K562 (cell line): ENCODE measurements at regions not wholly inside any gene's neighbourhood (a gene's known extent, or its start where the extent isn't known, plus 50 kb on each side); places are given as distances from the start of the nearest gene placed in this dataset.
"Not testable (repeated sequence)": the region's sequence is repeated elsewhere in the genome, so short reads cannot be mapped to it uniquely, and the experiment has no call there.

Source experiments
- ATAC-seq: fragments of 200-7000 bp; cut with Tn5 transposase; 3 replicates; pipeline ENCODE4 v1.9.1; 2020; ENCODE audit warnings: moderate library complexity
- BruUV-seq: library from RNA; stranded (reverse); fragments of 400-500 nt; replicated peaks from 2 replicates; lab custom pipeline; 2021; lab: Mats Ljungman, UMichigan
- CTCF ChIA-PET: fragments of 300-600 bp; formaldehyde crosslinking; extraction: SDS; loops from one replicate; lab custom pipeline; 2021; ENCODE audit warnings: low intra/inter-chr PET ratio; lab: Yijun Ruan, JAX
- POLR2A ChIA-PET: fragments of 300-600, 350-650 bp; sonication (Branson Sonifier 250); formaldehyde crosslinking; extraction: SDS; loops from one replicate; lab custom pipeline; 2021; ENCODE audit warnings: antibody characterized with exemption, inconsistent platforms; lab: Yijun Ruan, JAX
- DNase-seq, 4 experiments: peaks; one replicate each; pipeline versions ENCODE4 v3.0.0 to v3.0.0-alpha.2; 2011 to 2018; ENCODE audit warnings: low spot score in 3 of 4, mixed read lengths in 3 of 4; ENCODE audit errors: extremely low read depth in 1 of 4
- FAIRE-seq: peaks from 2 replicates; lab custom pipeline; 2011; peaks lifted over from hg19 to GRCh38; lab: Jason Lieb, UNC
- H2AFZ ChIP-seq: 2 replicates; pipeline ENCODE4 v1.6.0; 2011; ENCODE audit warnings: low read depth, low read length, control low read depth, inconsistent platforms
- H3K27ac ChIP-seq: fragments of 200-600 bp; 3 replicates; pipeline ENCODE4 v1.8.0; 2011; ENCODE audit warnings: low read depth, mild to moderate bottlenecking, control low read depth, inconsistent platforms, low read length, moderate library complexity, mixed read lengths; ENCODE audit errors: extremely low read depth
- H3K27me3 ChIP-seq, 2 experiments: fragments of 300-600 bp in 1 of 2; 2 replicates in 1 of 2; 3 replicates in 1 of 2; pipeline versions ENCODE4 v1.6.0 to v1.8.0; 2011; ENCODE audit warnings: inconsistent platforms in 2 of 2, low read length in 2 of 2, mild to moderate bottlenecking in 1 of 2, mixed read lengths in 1 of 2, moderate library complexity in 1 of 2; ENCODE audit not compliant: control insufficient read depth in 2 of 2, insufficient read depth in 2 of 2
- H3K36me3 ChIP-seq: fragments of 300-600 bp; 3 replicates; pipeline ENCODE4 v1.8.0; 2011; ENCODE audit warnings: mild to moderate bottlenecking, low read length, inconsistent platforms; ENCODE audit not compliant: control insufficient read depth, insufficient read depth
- H3K4me1 ChIP-seq, 2 experiments: fragments of 200-600 bp in 1 of 2; replicated peaks in 1 of 2; 2 replicates in 1 of 2; 3 replicates in 1 of 2; pipeline versions ENCODE4 v1.5.1 to v1.8.0; 2011; ENCODE audit warnings: inconsistent platforms in 2 of 2, low read length in 2 of 2, mild to moderate bottlenecking in 1 of 2, mixed read lengths in 1 of 2, moderate library complexity in 1 of 2; ENCODE audit not compliant: control insufficient read depth in 2 of 2, insufficient read depth in 2 of 2
- H3K4me2 ChIP-seq: 2 replicates; pipeline ENCODE4 v1.6.1; 2011; ENCODE audit warnings: low read length, control low read depth, inconsistent platforms, mixed read lengths; ENCODE audit not compliant: insufficient read depth
- H3K4me3 ChIP-seq: fragments of 200-600 bp; sonication (generic), shearing (Covaris generic); 2 replicates; pipeline ENCODE4 v1.5.1; 2016; ENCODE audit warnings: control low read depth, inconsistent platforms
- H3K79me2 ChIP-seq: fragments of 200-600 bp; 3 replicates; pipeline ENCODE4 v1.8.0; 2011; ENCODE audit warnings: low read length, inconsistent platforms; ENCODE audit not compliant: control insufficient read depth, insufficient read depth
- H3K9ac ChIP-seq, 2 experiments: 2 replicates each; pipeline versions ENCODE4 v1.6.0 to v1.6.1; 2011; ENCODE audit warnings: low read depth in 2 of 2, low read length in 2 of 2, control low read depth in 1 of 2, inconsistent platforms in 1 of 2, mild to moderate bottlenecking in 1 of 2, mixed read lengths in 1 of 2; ENCODE audit not compliant: insufficient read depth in 1 of 2
- H3K9me1 ChIP-seq: one replicate; pipeline ENCODE4 v1.6.0; 2011; ENCODE audit warnings: inconsistent platforms, mild to moderate bottlenecking, low read length, moderate library complexity; ENCODE audit not compliant: control insufficient read depth, insufficient read depth
- H3K9me3 ChIP-seq: replicated peaks from 2 replicates; pipeline ENCODE4 v1.5.1; 2011; ENCODE audit warnings: low read depth, low read length, inconsistent platforms; ENCODE audit not compliant: control insufficient read depth, insufficient read depth
- H4K20me1 ChIP-seq: replicated peaks from 2 replicates; pipeline ENCODE4 v1.6.1; 2011; ENCODE audit warnings: low read length, inconsistent platforms, mixed read lengths; ENCODE audit not compliant: control insufficient read depth, insufficient read depth
- C11orf30 ChIP-seq: fragments of 450-650 bp; IDR thresholded peaks from 2 replicates; pipeline ENCODE4 v1.6.1; 2016; ENCODE audit warnings: low read depth, mild to moderate bottlenecking
- FOXA3 ChIP-seq, 2 experiments: fragments of 450-650 bp in 1 of 2; sonication (generic) in 1 of 2; formaldehyde crosslinking; IDR thresholded peaks in 1 of 2; conservative IDR thresholded peaks in 1 of 2; 2 replicates each; pipeline versions ENCODE4 v1.4.0 to v1.8.0; 2020 to 2022; ENCODE audit warnings: mild to moderate bottlenecking in 2 of 2, missing genetic modification reagents in 1 of 2
- GTF2A2 ChIP-seq: IDR thresholded peaks from 2 replicates; pipeline ENCODE4 v1.6.1; 2016; ENCODE audit warnings: mild to moderate bottlenecking, missing genetic modification characterization, missing compliant biosample characterization
- RFX7 ChIP-seq: fragments of 250-450 bp; sonication (Bioruptor Pico); IDR thresholded peaks from 2 replicates; pipeline ENCODE4 v1.5.1; 2021; ENCODE audit warnings: mild to moderate bottlenecking
- ZNF57 ChIP-seq: fragments of 450-650 bp; formaldehyde crosslinking; IDR thresholded peaks from 2 replicates; pipeline ENCODE4 v1.4.0; 2020; ENCODE audit warnings: mild to moderate bottlenecking, moderate library complexity
- WGBS: fragments of 100-300 bp; shearing (Covaris generic); methylation state at CpG from one replicate; pipeline ENCODE4 v1.1.6; 2016; ENCODE audit warnings: low coverage, mixed read lengths; ENCODE audit not compliant: insufficient coverage; ENCODE audit errors: missing lambda C conversion rate; 5-methylcytosine and 5-hydroxymethylcytosine counted together
- in situ Hi-C: fragments of 300-500 bp; cut with MboI; formaldehyde crosslinking; loops from 4 replicates; pipeline ENCODE4 v1.15.0; 2018; ENCODE audit warnings: inconsistent platforms, mixed read lengths
- intact Hi-C: fragments of 100-400 bp; cut with micrococcal nuclease; formaldehyde crosslinking; loops from 2 replicates; pipeline ENCODE4 v1.14.2; 2022
- TF ChIP-seq, protein P1 (sequence below): fragments of 250-450 bp; sonication (Bioruptor Pico); IDR thresholded peaks from 2 replicates; pipeline ENCODE4 v1.5.0; 2021; ENCODE audit warnings: mild to moderate bottlenecking, moderate library complexity
- TF ChIP-seq, protein P2 (sequence below), 2 experiments: fragments of 450-650 bp; conservative IDR thresholded peaks; 2 replicates each; pipeline ENCODE4 v1.6.1; 2017; ENCODE audit warnings: mild to moderate bottlenecking in 2 of 2, moderate library complexity in 2 of 2

DNA sequence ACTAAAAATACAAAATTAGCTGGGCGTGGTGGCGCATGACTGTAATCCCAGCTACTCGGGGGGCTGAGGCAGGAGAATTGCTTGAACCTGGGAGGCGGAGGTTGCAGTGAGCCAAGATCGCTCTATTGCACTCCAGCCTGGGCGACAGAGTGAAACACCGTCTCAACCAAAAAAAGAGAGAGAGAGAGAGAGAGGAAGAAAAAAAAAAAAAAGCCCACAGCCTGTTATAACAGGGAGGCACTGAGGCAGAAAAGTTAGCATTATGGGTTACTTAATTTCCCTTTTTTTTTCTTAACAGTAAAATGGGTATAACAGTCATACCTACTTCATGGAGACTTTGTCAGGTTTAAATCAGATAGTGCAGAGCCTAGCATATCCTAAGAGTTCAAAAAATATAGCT is 65.8 kb upstream of the PIP5K1B start:
- H4K20me1 ChIP-seq, H3K9ac ChIP-seq, POLR2A ChIA-PET, H3K79me2 ChIP-seq, H3K9me3 ChIP-seq, H3K9me1 ChIP-seq, CTCF ChIA-PET, H3K36me3 ChIP-seq, H3K27ac ChIP-seq, ATAC-seq, BruUV-seq, H2AFZ ChIP-seq, in situ Hi-C loops, H3K4me1 ChIP-seq, intact Hi-C loops, H3K4me2 ChIP-seq, DNase-seq, FAIRE-seq, H3K27me3 ChIP-seq, H3K4me3 ChIP-seq: not testable (repeated sequence)
- WGBS: 40% methylated on average over 1 of the region's 7 CpGs

DNA sequence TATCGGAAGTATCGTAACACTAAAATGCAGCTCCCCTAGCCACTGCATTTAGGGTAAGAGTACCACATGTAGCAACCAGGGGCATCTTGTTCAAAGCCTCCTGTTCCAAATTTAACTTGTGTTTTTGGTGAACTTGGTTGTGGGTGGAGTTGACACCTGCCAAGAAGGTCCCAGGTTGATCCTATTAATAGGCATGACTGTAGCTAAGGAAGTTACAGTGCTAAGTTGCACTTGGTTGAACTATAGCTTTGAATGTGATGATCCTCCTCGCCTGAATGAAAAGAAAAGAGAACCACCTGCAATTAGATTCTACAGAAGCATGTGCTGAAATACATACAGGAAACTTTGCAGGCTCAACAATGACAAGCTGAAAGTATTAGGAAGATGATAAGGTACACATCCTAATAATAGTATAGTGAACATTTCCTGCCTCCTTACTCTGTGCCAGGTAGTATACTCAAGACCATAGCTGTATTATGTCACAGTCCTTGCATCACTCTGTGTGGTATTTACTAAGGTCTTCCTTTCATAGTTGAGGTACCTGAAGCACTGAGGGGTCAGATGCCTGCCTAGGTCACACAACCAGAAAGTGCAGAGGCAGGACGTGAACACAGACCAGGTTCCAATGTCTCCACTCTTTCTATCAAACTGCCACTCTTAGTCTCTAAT is 64.5 kb upstream of the PIP5K1B start:
- Histone ChIP-seq H3K27me3 (no peaks in the 10 kb centered on the region), H3K27ac (no peak overlapping the region), H3K9ac (no peak overlapping the region), H3K9me1 (no peaks in the 10 kb centered on the region), H3K4me1 (peaks cover 0 to 19% of the 10 kb centered on the region in 2 experiments; a peak in 3 of 5 replicates), H3K9me3 (no peaks in the 10 kb centered on the region), H4K20me1 (no peaks in the 10 kb centered on the region), H3K4me3 (no peak overlapping the region), H2AFZ (no peak overlapping the region), H3K4me2 (no peak overlapping the region), H3K79me2 (no peaks in the 10 kb centered on the region), H3K36me3 (no peaks in the 10 kb centered on the region)
- DNase-seq (no peak), FAIRE-seq (no peak), ATAC-seq (no peak)
- ChIA-PET POLR2A (no interaction called here), CTCF (no interaction called here)
- in situ Hi-C loops (no loop called here), intact Hi-C loops (no loop called here)
- no TSS peak for BruUV-seq
- no peak for TF ChIP-seq FOXA3 (CRISPR knock-in tag; conservative IDR thresholded peaks at IDR 0.05 in 1 of 2, IDR thresholded peaks at IDR 0.05 in 1 of 2)
- no peak for TF ChIP-seq C11orf30
- no peak for TF ChIP-seq ZNF57 (CRISPR knock-in tag)
- no peak for TF ChIP-seq RFX7 (CRISPR knock-in tag)
- TF ChIP-seq, protein P1, sequence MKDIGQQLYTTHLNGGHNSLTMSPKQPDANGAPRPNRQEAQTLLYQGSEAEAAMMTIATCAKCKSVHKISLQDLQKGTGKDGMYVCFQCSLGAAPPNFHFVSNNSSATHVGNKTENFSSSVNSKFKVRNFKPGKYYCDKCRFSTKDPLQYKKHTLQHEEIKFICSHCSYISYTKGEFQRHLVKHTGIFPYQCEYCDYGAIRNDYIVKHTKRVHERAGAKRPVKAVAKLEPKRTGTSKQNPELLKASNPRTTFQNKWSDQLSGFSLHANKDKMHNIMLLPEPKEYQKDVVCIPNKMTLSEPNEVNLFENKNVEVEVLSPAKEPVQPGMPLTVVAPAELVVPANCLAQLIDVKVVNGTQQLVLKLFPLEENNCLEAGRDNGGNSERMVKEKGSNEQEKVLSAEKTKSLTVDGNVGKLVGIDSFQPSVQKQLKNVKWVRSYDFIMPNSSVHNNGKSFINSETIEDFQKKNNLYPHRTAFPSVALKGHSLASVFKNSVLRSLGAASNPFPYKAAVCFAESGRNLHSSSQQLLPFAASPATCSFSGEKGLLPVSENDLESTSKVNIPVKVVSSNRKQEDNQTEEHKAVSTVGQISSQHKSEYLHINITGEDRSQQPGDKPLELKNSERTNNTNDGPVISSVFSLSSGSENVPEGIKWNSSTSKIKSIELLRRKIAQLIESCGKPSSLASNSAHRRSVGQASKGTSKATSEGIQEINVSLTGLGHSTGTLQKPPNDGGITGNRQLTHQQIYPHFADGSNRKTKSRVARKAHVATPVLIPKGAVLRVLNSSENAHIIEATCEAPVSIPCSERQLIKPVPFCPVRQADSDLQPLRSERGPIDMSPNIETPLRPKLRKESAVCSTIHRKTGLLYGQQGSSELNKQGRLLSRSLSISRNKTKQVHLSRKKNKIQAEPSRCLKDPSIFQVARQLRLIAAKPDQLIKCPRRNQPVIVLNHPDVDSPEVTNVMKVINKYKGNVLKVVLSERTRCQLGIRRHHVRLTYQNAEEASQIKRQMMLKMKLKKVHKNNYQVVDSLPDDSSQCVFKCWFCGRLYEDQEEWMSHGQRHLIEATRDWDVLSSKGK (CRISPR knock-in tag): no peak
- TF ChIP-seq GTF2A2 (tag): no peak
- TF ChIP-seq, protein P2, sequence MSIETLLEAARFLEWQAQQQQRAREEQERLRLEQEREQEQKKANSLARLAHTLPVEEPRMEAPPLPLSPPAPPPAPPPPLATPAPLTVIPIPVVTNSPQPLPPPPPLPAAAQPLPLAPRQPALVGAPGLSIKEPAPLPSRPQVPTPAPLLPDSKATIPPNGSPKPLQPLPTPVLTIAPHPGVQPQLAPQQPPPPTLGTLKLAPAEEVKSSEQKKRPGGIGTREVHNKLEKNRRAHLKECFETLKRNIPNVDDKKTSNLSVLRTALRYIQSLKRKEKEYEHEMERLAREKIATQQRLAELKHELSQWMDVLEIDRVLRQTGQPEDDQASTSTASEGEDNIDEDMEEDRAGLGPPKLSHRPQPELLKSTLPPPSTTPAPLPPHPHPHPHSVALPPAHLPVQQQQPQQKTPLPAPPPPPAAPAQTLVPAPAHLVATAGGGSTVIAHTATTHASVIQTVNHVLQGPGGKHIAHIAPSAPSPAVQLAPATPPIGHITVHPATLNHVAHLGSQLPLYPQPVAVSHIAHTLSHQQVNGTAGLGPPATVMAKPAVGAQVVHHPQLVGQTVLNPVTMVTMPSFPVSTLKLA (conservative IDR thresholded peaks at IDR 0.05): no peak
- WGBS: 69% methylated on average over 4 of the region's 4 CpGs
